Hepatocyte (in vitro differentiated cells): ENCODE measurements at regions not wholly inside any gene's neighbourhood (a gene's known extent, or its start where the extent isn't known, plus 50 kb on each side); places are given as distances from the start of the nearest gene placed in this dataset.

Source experiments
- EZH2 ChIP-seq: fragments of 200-600 bp; sonication (generic); IDR thresholded peaks from 2 replicates; pipeline ENCODE4 v1.6.1; 2016; ENCODE audit warnings: antibody characterized with exemption, mild to moderate bottlenecking, borderline replicate concordance
- TF ChIP-seq, protein P1 (sequence below): fragments of 200-600 bp; sonication (generic); IDR thresholded peaks from 2 replicates; pipeline ENCODE4 v1.5.1; 2016; ENCODE audit warnings: antibody characterized with exemption, mild to moderate bottlenecking; ENCODE audit not compliant: poor library complexity

DNA sequence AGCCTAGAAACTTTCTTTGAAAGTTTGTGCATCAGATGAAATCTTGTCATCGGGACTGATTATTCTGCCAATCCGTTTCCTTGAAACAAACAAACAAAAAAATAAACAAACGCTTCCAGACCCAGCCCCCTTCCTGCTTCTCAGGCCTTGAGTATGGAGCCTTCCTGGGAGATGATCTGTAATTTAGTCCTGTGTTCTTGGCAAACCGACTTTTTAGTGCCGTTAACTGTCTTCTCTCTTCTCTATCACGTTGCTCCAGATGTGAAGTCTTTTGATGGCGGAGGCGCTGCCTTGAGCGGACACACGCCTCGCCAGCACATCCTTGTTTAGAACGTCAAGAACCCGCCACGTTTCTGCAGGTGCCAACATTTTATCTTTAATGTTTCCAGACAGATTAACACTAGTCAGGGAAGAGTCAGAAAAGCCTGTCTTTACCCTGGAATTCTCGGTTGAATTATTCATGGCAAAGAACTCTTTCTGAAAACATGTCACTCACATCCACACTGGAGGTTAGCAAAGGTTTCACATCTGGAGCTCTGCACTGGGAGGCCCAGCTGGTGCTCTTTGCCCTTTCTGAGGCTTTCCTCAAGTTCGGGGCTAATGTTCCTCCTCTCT is 265.7 kb upstream of the C1orf174 start:
- no peak for TF ChIP-seq EZH2
- TF ChIP-seq, protein P1, sequence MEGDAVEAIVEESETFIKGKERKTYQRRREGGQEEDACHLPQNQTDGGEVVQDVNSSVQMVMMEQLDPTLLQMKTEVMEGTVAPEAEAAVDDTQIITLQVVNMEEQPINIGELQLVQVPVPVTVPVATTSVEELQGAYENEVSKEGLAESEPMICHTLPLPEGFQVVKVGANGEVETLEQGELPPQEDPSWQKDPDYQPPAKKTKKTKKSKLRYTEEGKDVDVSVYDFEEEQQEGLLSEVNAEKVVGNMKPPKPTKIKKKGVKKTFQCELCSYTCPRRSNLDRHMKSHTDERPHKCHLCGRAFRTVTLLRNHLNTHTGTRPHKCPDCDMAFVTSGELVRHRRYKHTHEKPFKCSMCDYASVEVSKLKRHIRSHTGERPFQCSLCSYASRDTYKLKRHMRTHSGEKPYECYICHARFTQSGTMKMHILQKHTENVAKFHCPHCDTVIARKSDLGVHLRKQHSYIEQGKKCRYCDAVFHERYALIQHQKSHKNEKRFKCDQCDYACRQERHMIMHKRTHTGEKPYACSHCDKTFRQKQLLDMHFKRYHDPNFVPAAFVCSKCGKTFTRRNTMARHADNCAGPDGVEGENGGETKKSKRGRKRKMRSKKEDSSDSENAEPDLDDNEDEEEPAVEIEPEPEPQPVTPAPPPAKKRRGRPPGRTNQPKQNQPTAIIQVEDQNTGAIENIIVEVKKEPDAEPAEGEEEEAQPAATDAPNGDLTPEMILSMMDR = no peak
